Mesothelial cell of epicardium (in vitro differentiated cells): ENCODE measurements at regions not wholly inside any gene's neighbourhood (a gene's known extent, or its start where the extent isn't known, plus 50 kb on each side); places are given as distances from the start of the nearest gene placed in this dataset.
A peak's percentile ranks its signal among the peaks of the same experiment; 100 is the strongest.

ENCODE experiments used
- DNase-seq, 2 experiments: peaks; one replicate each; pipeline ENCODE4 v3.0.0; 2021; ENCODE audit warnings: low spot score in 2 of 2; ENCODE audit not compliant: unreplicated experiment in 2 of 2
- H3K27ac Mint-ChIP-seq: 2 replicates; pipeline ENCODE4 v1.8.0; 2021; ENCODE audit warnings: mixed read lengths
- H3K27me3 Mint-ChIP-seq: 2 replicates; pipeline ENCODE4 v1.8.0; 2021; ENCODE audit warnings: low read depth, mixed read lengths
- H3K36me3 Mint-ChIP-seq: 2 replicates; pipeline ENCODE4 v1.8.0; 2021; ENCODE audit warnings: mixed read lengths
- H3K4me1 Mint-ChIP-seq: 2 replicates; pipeline ENCODE4 v1.8.0; 2021; ENCODE audit warnings: mixed read lengths
- H3K4me3 Mint-ChIP-seq: 2 replicates; pipeline ENCODE4 v1.8.0; 2021; ENCODE audit warnings: mild to moderate bottlenecking, moderate library complexity, mixed read lengths
- H3K9me3 Mint-ChIP-seq: 2 replicates; pipeline ENCODE4 v1.8.0; 2021; ENCODE audit warnings: mixed read lengths
- CTCF ChIP-seq: fragments of 200-600 bp; sonication (generic); IDR thresholded peaks from one replicate; pipeline ENCODE4 v1.5.0; 2021; ENCODE audit warnings: antibody characterized with exemption; ENCODE audit not compliant: unreplicated experiment

GRCh38 chr1:57591842-57592241 is 168.0 kb upstream of the DAB1 start:
- DNase-seq: no peak
- Mint-ChIP-seq H3K4me3 (no peak overlapping the region), H3K9me3 (no peaks in the 10 kb centered on the region), H3K27me3 (peaks cover 2% of the 10 kb centered on the region), H3K27ac (peak overlapping the region; percentile 21), H3K4me1 (peaks cover 23% of the 10 kb centered on the region), H3K36me3 (no peaks in the 10 kb centered on the region)
- TF ChIP-seq CTCF: no peak

GRCh38 chr1:57590978-57591377 is 167.1 kb upstream of the DAB1 start:
- no peak overlapping the region for H3K4me3 Mint-ChIP-seq
- TF ChIP-seq CTCF: no peak
- DNase-seq: no peak
- peaks cover 25% of the 10 kb centered on the region for H3K4me1 Mint-ChIP-seq
- H3K27me3 Mint-ChIP-seq: peaks cover 2% of the 10 kb centered on the region
- no peaks in the 10 kb centered on the region for H3K36me3 Mint-ChIP-seq
- H3K9me3 Mint-ChIP-seq: no peaks in the 10 kb centered on the region
- no peak overlapping the region for H3K27ac Mint-ChIP-seq

- Mint-ChIP-seq H3K27me3 (no peaks in the 10 kb centered on the region), H3K27ac (no peak overlapping the region), H3K4me1 (peaks cover 18% of the 10 kb centered on the region), H3K9me3 (no peaks in the 10 kb centered on the region), H3K4me3 (no peak overlapping the region), H3K36me3 (no peaks in the 10 kb centered on the region)
- TF ChIP-seq CTCF: no peak
- DNase-seq: no peak
These were observed 163.0 kb upstream of the DAB1 start for GRCh38 chr1:57586842-57587241.

GRCh38 chr1:57578680-57579079 is 154.8 kb upstream of the DAB1 start:
- H3K9me3 Mint-ChIP-seq: no peaks in the 10 kb centered on the region
- H3K4me1 Mint-ChIP-seq: peaks cover 10% of the 10 kb centered on the region
- H3K4me3 Mint-ChIP-seq: no peak overlapping the region
- H3K36me3 Mint-ChIP-seq: no peaks in the 10 kb centered on the region
- no peak for TF ChIP-seq CTCF
- H3K27ac Mint-ChIP-seq: no peak overlapping the region
- DNase-seq: no peak
- H3K27me3 Mint-ChIP-seq: no peaks in the 10 kb centered on the region

GRCh38 chr1:57578099-57578498 is 154.2 kb upstream of the DAB1 start:
- no peaks in the 10 kb centered on the region for H3K27me3 Mint-ChIP-seq
- TF ChIP-seq CTCF: no peak
- H3K4me3 Mint-ChIP-seq: no peak overlapping the region
- DNase-seq: no peak
- H3K9me3 Mint-ChIP-seq: no peaks in the 10 kb centered on the region
- H3K36me3 Mint-ChIP-seq: no peaks in the 10 kb centered on the region
- peaks cover 10% of the 10 kb centered on the region for H3K4me1 Mint-ChIP-seq
- no peak overlapping the region for H3K27ac Mint-ChIP-seq

- no peaks in the 10 kb centered on the region for H3K9me3 Mint-ChIP-seq
- H3K27me3 Mint-ChIP-seq: no peaks in the 10 kb centered on the region
- DNase-seq: no peak
- H3K4me1 Mint-ChIP-seq: peaks cover 10% of the 10 kb centered on the region
- no peak overlapping the region for H3K27ac Mint-ChIP-seq
- H3K36me3 Mint-ChIP-seq: no peaks in the 10 kb centered on the region
- TF ChIP-seq CTCF: no peak
- no peak overlapping the region for H3K4me3 Mint-ChIP-seq
These were observed 152.9 kb upstream of the DAB1 start for GRCh38 chr1:57576756-57577155.
